ENCODE measurements at regions not wholly inside any gene's neighbourhood (a gene's known extent, or its start where the extent isn't known, plus 50 kb on each side); places are given as distances from the start of the nearest gene placed in this dataset.

DNA sequence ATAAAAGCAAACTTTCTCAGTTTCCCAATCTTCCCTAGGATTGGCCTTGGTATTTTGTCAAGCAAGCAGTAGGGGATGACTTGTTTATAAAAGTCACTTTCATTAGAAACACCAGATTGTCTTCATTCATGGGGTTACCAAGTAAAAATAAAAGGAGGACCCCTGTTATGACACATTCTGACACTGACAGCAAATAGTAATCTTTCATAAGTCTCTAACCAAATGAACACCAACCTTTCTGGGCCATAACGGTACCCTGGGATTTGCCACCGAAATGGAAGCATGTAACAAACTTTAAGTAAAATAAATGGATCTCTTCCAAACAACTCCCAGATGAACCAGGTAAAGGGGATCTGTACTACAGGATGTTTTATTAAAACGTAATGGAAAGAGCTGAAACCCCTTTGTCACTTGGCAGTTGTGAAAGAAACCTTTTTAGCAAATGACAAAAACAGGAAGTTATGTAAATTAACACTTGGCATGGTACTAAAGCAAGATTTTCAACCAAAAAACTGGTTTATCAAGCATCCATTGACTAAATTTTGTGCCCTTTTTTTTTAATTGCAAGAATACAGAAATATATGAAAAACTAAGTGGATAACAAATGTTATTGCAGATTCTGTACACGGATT, 335.6 kb downstream of the RBM26 start:
- Histone ChIP-seq H3K27ac (no peak overlapping the region), H3K36me3 (no peaks in the 10 kb centered on the region), H3K4me3 (no peak overlapping the region), H3K4me1 (no peaks in the 10 kb centered on the region), H3K9me3 (no peaks in the 10 kb centered on the region), H3K27me3 (ENCODE audit: low read depth) (no peaks in the 10 kb centered on the region)
- TF ChIP-seq, protein P1, sequence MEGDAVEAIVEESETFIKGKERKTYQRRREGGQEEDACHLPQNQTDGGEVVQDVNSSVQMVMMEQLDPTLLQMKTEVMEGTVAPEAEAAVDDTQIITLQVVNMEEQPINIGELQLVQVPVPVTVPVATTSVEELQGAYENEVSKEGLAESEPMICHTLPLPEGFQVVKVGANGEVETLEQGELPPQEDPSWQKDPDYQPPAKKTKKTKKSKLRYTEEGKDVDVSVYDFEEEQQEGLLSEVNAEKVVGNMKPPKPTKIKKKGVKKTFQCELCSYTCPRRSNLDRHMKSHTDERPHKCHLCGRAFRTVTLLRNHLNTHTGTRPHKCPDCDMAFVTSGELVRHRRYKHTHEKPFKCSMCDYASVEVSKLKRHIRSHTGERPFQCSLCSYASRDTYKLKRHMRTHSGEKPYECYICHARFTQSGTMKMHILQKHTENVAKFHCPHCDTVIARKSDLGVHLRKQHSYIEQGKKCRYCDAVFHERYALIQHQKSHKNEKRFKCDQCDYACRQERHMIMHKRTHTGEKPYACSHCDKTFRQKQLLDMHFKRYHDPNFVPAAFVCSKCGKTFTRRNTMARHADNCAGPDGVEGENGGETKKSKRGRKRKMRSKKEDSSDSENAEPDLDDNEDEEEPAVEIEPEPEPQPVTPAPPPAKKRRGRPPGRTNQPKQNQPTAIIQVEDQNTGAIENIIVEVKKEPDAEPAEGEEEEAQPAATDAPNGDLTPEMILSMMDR (IDR thresholded peaks at IDR 0.05): no peak
- intact Hi-C loops (cut with DNase I): no loop called here
- no peak for ATAC-seq
- no peak for DNase-seq

DNA sequence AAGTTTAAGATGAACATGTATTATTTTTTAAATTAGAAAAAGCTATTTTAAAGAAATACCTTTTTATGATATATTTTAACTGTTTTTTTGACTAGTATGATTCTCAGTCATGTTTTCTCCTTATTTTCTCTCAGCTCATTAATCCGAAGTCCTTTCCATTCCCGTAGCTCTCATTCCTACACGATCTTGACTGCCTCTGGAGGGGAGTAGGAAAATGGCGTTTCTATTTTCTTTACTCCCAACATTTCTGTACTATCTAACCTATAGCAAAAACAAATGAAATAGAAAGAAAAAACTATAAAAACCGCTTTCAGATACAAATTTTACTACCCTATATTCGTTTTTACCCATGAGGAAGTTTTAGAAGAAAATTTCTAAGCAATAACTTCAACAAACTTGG, 343.8 kb downstream of the RBM26 start:
- no peak for DNase-seq
- Histone ChIP-seq H3K9me3 (no peaks in the 10 kb centered on the region), H3K36me3 (no peaks in the 10 kb centered on the region), H3K4me3 (no peak overlapping the region), H3K27ac (no peak overlapping the region), H3K27me3 (ENCODE audit: low read depth) (no peaks in the 10 kb centered on the region), H3K4me1 (no peaks in the 10 kb centered on the region)
- no peak for ATAC-seq
- intact Hi-C loops (cut with DNase I): no loop called here
- TF ChIP-seq, protein P1 (IDR thresholded peaks at IDR 0.05): no peak

DNA sequence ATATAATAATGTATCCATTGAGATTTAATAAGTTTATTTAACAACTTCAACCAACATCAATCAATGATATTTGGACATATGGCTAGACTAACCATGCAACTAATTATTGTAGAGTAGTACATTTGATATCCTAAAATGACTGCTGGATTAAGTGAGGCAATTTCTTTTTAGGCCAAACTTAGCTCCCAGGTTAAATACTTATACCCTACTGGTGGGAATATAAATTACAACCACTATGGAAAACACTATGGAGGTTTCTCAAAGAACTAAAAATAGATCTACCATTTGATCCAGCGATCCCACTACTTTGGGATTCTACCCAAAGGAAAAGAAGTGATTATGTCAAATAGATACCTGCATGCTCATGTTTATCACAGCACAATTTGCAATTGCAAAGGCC, 345.8 kb downstream of the RBM26 start:
- TF ChIP-seq, protein P1 (IDR thresholded peaks at IDR 0.05): no peak
- DNase-seq (no peak), ATAC-seq (no peak)
- Histone ChIP-seq H3K36me3 (no peaks in the 10 kb centered on the region), H3K27ac (no peak overlapping the region), H3K4me3 (no peak overlapping the region), H3K27me3 (ENCODE audit: low read depth) (no peaks in the 10 kb centered on the region), H3K4me1 (no peaks in the 10 kb centered on the region), H3K9me3 (no peaks in the 10 kb centered on the region)
- intact Hi-C loops (cut with DNase I): no loop called here

DNA sequence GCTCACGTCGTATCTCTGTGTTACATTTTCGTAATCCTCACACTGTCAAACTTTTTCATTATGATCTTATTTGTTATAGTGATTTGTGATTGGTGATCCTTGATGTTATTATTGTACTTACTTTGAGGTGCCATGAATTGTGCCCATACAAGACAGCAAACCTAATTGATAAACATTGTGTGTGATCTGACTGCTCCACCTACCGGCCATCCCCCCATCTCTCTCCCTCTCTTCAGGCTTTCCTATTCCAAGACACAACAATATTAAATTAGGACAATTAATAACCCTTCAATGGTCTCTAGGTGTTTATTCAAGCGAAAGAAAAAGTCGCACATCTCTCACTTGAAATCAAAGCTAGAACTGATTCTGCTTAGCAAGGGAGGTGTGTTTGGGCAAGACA, 349.3 kb downstream of the RBM26 start:
- H3K27me3 ChIP-seq (ENCODE audit: low read depth): no peaks in the 10 kb centered on the region
- H3K9me3 ChIP-seq: no peaks in the 10 kb centered on the region
- H3K4me3 ChIP-seq: no peak overlapping the region
- intact Hi-C loops (cut with DNase I): no loop called here
- DNase-seq: no peak
- no peaks in the 10 kb centered on the region for H3K4me1 ChIP-seq
- TF ChIP-seq, protein P1 (IDR thresholded peaks at IDR 0.05): no peak
- no peaks in the 10 kb centered on the region for H3K36me3 ChIP-seq
- no peak for ATAC-seq
- H3K27ac ChIP-seq: no peak overlapping the region

DNA sequence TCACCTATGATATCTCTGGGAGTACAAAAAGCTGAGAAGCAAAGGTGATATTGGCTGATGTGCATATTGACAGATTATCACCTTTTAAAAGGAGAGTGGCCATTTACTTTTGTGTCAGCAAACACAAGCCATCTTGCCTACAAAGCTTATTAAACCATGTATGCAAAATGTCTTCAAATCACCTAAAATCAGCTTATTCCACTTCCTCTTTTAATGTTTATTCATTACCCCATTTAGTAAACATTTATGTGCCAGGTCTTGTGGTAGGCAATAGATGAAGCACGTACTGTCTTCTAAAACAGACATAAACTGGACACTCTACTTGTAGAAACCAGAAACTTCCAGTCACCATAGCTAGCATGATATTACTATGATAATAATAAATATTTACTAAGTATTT, 354.6 kb downstream of the RBM26 start:
- intact Hi-C loops (cut with DNase I): no loop called here
- Histone ChIP-seq H3K27ac (no peak overlapping the region), H3K9me3 (no peaks in the 10 kb centered on the region), H3K4me1 (no peaks in the 10 kb centered on the region), H3K27me3 (ENCODE audit: low read depth) (no peaks in the 10 kb centered on the region), H3K36me3 (no peaks in the 10 kb centered on the region), H3K4me3 (no peak overlapping the region)
- ATAC-seq (no peak), DNase-seq (no peak)
- TF ChIP-seq, protein P1 (IDR thresholded peaks at IDR 0.05): no peak

Data from lower lobe of right lung (tissue), 2 donors.